ENCODE measurements at regions not wholly inside any gene's neighbourhood (a gene's known extent, or its start where the extent isn't known, plus 50 kb on each side); places are given as distances from the start of the nearest gene placed in this dataset.

DNA sequence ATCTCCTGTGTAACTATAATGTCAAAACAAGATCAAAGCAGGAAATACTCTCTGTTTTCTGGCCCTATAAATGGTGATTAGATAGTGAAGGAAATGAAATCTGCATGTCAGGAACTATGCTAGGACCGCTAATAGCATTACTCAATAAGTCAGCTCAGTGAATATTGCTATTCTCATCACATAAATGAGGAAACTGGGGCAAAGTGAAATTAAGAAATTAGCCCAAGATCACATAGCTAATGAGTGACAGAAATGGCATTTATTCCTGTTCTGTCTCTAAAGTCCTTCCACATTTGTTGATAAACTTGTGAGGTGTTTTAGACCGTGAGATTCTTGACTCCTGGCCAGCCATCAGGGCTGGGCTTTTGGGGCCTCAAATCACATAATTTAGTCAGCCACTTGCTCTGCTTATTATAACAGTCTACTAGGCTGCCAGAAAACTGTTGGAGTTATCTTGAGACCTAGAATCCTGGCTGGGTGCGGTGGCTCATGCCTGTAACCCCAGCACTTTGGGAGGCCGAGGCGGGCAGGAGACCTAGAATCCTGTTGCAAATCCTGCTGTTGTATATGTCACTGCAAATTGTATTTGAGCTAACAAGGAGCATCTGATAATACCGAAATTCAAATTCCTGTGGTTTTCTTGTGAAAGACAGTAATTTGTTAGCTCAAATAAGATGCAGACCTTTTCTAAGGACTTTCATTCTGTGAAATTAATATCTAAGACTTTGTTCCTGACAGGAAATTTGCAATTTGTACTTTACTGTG, 66.5 kb upstream of the SHTN1 start:
- Histone ChIP-seq H4K5ac (ENCODE audit: insufficient read length, low read depth, low read length) (no peak overlapping the region), H4K20me1 (replicated peaks in 1 of 2; ENCODE audit: control insufficient read depth in 1 of 2, insufficient read depth in 2 of 2, low read length in 2 of 2) (no peaks in the 10 kb centered on the region), H3K36me3 (ENCODE audit: control insufficient read depth in 2 of 4, insufficient read depth in 4 of 4, low read length in 3 of 4) (no peaks in the 10 kb centered on the region), H3K9ac (replicated peaks in 1 of 4; ENCODE audit: extremely low read depth in 1 of 4, low read depth in 3 of 4, low read length in 3 of 4) (no peak overlapping the region), H3K14ac (ENCODE audit: insufficient read length) (no peak overlapping the region), H2AK5ac (ENCODE audit: low read depth, low read length) (no peak overlapping the region), H4K91ac (replicated peaks; ENCODE audit: insufficient read length, low read length) (no peak overlapping the region), H3K4me1 (replicated peaks in 1 of 4; ENCODE audit: control insufficient read depth in 3 of 4, insufficient read depth in 4 of 4, low read length in 3 of 4) (no peaks in the 10 kb centered on the region; a peak in 1 of 7 replicates), H2BK5ac (ENCODE audit: low read depth, low read length) (no peak overlapping the region), H4K8ac (ENCODE audit: extremely low read depth, insufficient read depth, low read length) (no peak overlapping the region), H3K23me2 (ENCODE audit: low read depth, low read length) (no peaks in the 10 kb centered on the region; the same call in 1 of the 2 replicates), H3K27me3 (replicated peaks in 1 of 4; ENCODE audit: control insufficient read depth in 3 of 4, extremely low read depth in 1 of 4, insufficient read depth in 3 of 4, low read length in 3 of 4) (no peaks in the 10 kb centered on the region), H2BK12ac (ENCODE audit: low read depth, low read length) (no peak overlapping the region), H2BK120ac (replicated peaks; ENCODE audit: low read depth, low read length) (no peak overlapping the region), H3K18ac (ENCODE audit: extremely low read depth, low read length) (no peak overlapping the region), H3K23ac (ENCODE audit: insufficient read length) (no peak overlapping the region), H3K4ac (replicated peaks; ENCODE audit: insufficient read length, low read depth, low read length) (no peak overlapping the region), H3K9me3 (ENCODE audit: insufficient read depth in 2 of 2, low read depth in 1 of 2, low read length in 1 of 2) (no peaks in the 10 kb centered on the region), H3K56ac (replicated peaks; ENCODE audit: insufficient read length, low read depth, low read length) (no peak overlapping the region), H3K79me1 (ENCODE audit: low read depth, low read length) (no peaks in the 10 kb centered on the region), H2BK15ac (ENCODE audit: low read length) (no peak overlapping the region), H3K4me2 (ENCODE audit: insufficient read depth in 1 of 2, low read depth in 2 of 2, low read length in 2 of 2) (no peak overlapping the region), H2BK20ac (ENCODE audit: low read length) (no peak overlapping the region), H3K4me3 (ENCODE audit: extremely low read depth in 1 of 4, insufficient read depth in 2 of 4, low read depth in 3 of 4, low read length in 4 of 4) (no peak overlapping the region), H3K27ac (ENCODE audit: low read depth, low read length) (no peak overlapping the region), H2AFZ (ENCODE audit: low read length) (no peak overlapping the region), H3K79me2 (ENCODE audit: control insufficient read depth in 1 of 2, insufficient read depth in 2 of 2, low read length in 2 of 2) (no peaks in the 10 kb centered on the region)
- ChIA-PET CTCF (ENCODE audit: partially characterized antibody) (interaction anchor here (0.6 to 5.0 kb wide), 11 partner anchors 41 to 444 kb away, joined by 3 to 31 read pairs (median 4); no protein-coding TSS in a partner anchor), POLR2A (ENCODE audit: partially characterized antibody) (no interaction called here)
- FAIRE-seq (no peak), DNase-seq (ENCODE audit: low read depth in 1 of 2, low spot score in 2 of 2) (no peak)
- 87% methylated on average over 6 of the region's 6 CpGs; no CpG with 5 or more reads in 1 of the 2 experiments for WGBS, 2 experiments (ENCODE audit: extremely low coverage in 1 of 2, insufficient coverage in 1 of 2, insufficient read length in 1 of 2, insufficient replicate concordance in 2 of 2, low coverage in 1 of 2, low lambda C conversion rate in 2 of 2, missing lambda C conversion rate in 1 of 2)
- TF ChIP-seq SUZ12 (IDR thresholded peaks at IDR 0.05; ENCODE audit: low read length) (no peak), CHD1 (IDR thresholded peaks at IDR 0.05; ENCODE audit: low read depth, low read length) (no peak), GTF2F1 (IDR thresholded peaks at IDR 0.05; ENCODE audit: borderline replicate concordance, low read depth, low read length) (no peak), RAD21 (IDR thresholded peaks at IDR 0.05 in 1 of 2, conservative IDR thresholded peaks at IDR 0.05 in 1 of 2; ENCODE audit: low read depth in 2 of 2, low read length in 2 of 2) (no peak), ATF3 (IDR thresholded peaks at IDR 0.05; ENCODE audit: insufficient read depth, low read depth, low read length) (no peak), NRF1 (IDR thresholded peaks at IDR 0.05; ENCODE audit: low read depth, low read length) (no peak), CHD2 (IDR thresholded peaks at IDR 0.05; ENCODE audit: low read length) (no peak), E2F6 (IDR thresholded peaks at IDR 0.05) (no peak), CBX5 (IDR thresholded peaks at IDR 0.05; ENCODE audit: low read depth, low read length) (no peak), YY1 (IDR thresholded peaks at IDR 0.05; ENCODE audit: low read depth, low read length) (no peak), MAX (IDR thresholded peaks at IDR 0.05) (no peak), TAF1 (IDR thresholded peaks at IDR 0.05; ENCODE audit: low read depth, low read length) (no peak)
